Suprapubic skin (tissue), 3 donors: ENCODE measurements at regions not wholly inside any gene's neighbourhood (a gene's known extent, or its start where the extent isn't known, plus 50 kb on each side); places are given as distances from the start of the nearest gene placed in this dataset.

Experiments
- CTCF ChIP-seq, 2 donors: fragments of 200-600 bp in 1 of 2; fragments of 450-650 bp in 1 of 2; sonication (generic) in 1 of 2; IDR thresholded peaks; one replicate each; pipeline ENCODE4 v1.5.1; 2016 to 2019; ENCODE audit warnings: antibody characterized with exemption in 2 of 2, mild to moderate bottlenecking in 1 of 2, moderate library complexity in 1 of 2
- EP300 ChIP-seq: sonication (generic); formaldehyde crosslinking; IDR thresholded peaks from one replicate; pipeline ENCODE4 v1.6.1; 2017; ENCODE audit warnings: antibody characterized with exemption
- POLR2A ChIP-seq, 2 donors: fragments of 450-650 bp; IDR thresholded peaks; one replicate each; pipeline ENCODE4 v1.6.1; 2017; ENCODE audit warnings: antibody characterized with exemption in 2 of 2, mild to moderate bottlenecking in 2 of 2, moderate library complexity in 2 of 2

GRCh38 chr9:642014-642413, 199.5 kb upstream of the DMRT1 start:
- TF ChIP-seq CTCF (IDR thresholded peaks at IDR 0.05): no peak
- no peak for TF ChIP-seq EP300
- TF ChIP-seq POLR2A (IDR thresholded peaks at IDR 0.05): no peak
